HG03439 (cell line): ENCODE measurements at regions not wholly inside any gene's neighbourhood (a gene's known extent, or its start where the extent isn't known, plus 50 kb on each side); places are given as distances from the start of the nearest gene placed in this dataset.

Source experiments
- ATAC-seq: cut with Tn5 transposase; IDR thresholded peaks from one replicate; pipeline ENCODE4 v1.9.1; 2021; ENCODE audit warnings: mild to moderate bottlenecking, moderate library complexity; ENCODE audit not compliant: unreplicated experiment

DNA sequence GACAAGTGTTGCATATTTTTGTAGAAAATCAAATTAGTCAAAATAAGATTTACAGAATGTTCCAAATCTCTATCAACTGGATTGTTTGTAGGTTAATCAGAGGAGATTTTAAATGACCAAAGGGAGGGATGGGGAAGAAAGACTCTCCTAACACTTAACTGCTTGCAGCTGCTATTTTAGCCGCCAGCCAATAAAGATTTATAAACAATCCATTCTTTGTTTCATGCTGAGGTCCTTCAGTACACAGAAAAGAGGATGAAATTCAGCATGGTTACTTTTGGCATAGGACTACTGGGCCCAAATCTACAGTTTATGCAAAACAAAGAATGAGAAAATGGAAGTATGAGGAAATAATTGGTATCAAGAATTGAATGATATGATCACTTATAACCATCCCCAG, 86.4 kb upstream of the FN1 start:
- ATAC-seq, result no peak

DNA sequence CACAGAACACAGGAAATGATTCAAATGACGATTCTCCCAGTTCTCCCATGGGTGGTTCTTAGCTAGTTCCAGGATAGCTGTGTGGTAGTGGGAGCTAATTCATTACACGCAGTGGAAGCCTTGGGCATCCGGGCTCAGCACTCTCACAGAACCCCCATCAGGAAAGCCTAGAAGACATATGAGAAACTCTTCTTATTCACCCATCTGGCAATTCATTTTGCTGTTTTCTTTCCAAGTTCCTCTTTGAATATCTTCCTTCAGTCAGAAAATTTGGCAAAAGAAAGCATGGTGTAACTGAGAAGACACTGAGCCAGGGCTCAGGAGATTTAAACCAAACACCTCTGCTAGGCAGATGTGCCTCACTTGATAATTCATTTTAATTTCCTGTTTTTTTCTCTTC, 85.2 kb upstream of the FN1 start:
- no peak for ATAC-seq

DNA sequence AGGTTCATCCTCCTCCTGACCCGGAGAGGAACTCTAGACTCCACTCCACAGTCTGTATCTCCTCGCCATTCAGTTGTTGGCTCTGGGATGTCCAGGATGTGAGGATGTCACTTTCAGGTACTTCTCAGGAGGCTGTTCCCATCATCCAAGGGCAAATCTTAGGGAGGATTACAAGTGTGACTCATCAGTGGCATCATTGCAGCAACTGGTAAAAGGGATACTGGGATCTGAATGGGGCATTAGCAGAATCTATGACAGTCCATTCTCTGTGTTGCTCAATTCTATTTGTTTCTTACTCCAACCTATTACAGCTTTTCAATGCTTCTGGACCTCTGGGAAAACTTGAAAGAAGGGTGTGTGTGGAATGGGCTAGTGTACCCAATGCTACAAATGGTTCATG, 81.5 kb upstream of the FN1 start:
- no peak for ATAC-seq

DNA sequence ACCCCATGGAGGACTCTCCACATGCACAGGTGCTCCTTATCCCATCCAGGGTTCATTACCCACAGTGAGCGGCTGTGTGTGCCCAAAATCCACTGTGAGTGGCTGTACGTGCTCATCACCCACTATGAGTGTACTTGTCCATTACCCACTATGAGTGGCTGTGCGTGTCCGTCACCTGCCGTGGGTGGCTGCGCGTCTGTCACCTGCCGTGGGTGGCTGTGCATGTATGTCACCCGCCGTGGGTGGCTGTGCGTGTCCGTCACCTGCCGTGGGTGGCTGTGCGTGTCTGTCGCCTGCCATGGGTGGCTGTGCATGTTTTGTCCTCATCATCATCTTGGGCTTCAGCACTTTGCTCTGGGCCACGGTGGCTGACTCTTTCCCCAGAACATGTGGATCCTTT, 78.6 kb upstream of the FN1 start:
- ATAC-seq, result no peak

GRCh38 chr2:215511454-215512346, 75.8 kb upstream of the FN1 start:
- ATAC-seq, result no peak

- no peak for ATAC-seq
Measured at GRCh38 chr2:215507836-215508235, 72.0 kb upstream of the FN1 start.

DNA sequence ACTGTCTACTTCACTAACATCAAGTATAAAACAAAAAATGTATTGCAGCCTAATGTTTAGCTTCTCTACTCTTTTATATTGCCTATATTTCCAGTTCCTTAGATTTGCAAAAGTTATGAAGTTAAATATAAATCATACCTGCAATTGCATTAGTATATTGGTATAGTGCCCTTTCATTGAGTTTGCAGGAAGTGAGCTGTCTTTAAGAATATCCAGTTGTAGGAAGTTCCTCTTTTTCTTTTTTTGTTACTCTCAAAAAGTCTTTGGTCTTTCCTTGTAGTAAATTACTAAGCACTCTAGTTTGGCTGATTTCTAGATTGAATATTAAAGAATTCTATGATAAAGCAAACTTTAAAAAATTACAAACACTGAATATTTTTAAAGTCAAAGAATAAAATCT, 71.3 kb upstream of the FN1 start:
- no peak for ATAC-seq

DNA sequence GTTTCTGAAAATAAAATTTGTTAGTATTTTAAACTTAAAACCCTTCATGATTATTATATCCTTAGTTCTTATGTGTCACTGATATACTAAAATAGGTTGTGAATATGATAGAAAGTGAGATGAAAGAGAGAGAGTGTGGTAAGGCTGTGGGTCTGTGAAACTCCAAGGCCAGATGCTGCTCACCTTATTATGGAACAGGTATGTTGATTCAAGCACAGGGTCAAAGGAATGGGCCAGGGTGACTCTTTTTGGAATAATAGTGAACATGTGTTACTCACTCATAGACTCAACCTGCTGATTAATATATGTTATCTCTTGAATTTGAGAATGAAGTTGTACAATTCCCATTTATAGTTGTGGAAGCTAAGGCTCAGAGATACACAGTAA, 70.7 kb upstream of the FN1 start:
- no peak for ATAC-seq

GRCh38 chr2:215505044-215505786, 69.3 kb upstream of the FN1 start:
- ATAC-seq, result no peak

- ATAC-seq, result no peak
Measured at GRCh38 chr2:215504547-215504946, 68.7 kb upstream of the FN1 start.

- ATAC-seq, result no peak
Measured at GRCh38 chr2:215503381-215503780, 67.5 kb upstream of the FN1 start.

- ATAC-seq, result no peak
Measured at GRCh38 chr2:215500466-215500865, 64.6 kb upstream of the FN1 start.

DNA sequence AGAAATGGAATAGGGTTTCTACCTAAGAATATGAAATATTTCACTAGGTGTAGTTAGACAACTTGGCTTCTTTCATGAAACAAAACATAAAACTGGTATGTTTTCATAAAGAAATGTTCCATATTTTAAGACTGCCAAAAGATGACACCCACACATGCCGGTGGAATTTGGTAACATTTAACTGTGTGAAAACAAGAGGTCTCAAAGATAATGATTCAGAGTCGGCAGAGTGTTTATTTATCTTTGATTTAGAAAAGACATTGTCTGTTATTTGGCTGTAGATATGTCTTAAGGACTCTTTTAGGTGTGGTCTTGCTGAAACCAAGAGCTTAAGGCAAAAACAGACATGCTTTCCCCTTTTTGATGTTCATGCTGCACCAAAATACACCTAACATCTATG, 63.5 kb upstream of the FN1 start:
- ATAC-seq, result no peak

DNA sequence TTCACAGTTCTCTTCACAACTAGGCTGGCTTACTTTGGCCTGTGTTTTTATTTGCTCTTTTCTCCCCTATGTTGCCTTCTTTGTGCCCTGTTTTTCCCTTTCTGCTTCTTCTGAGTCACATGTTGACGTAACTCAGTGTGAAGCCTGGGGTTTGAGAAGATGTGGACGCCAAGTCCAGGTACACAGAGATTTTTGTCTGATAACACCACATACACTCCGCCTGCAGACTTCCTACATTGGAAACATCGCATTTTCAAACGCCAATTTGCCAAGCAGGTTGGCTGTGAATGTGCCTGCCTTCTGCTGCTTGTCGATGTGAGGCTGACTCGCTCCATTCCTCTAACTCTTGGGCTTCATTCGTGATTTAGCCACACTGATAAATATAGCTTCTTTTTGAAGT, 62.6 kb upstream of the FN1 start:
- ATAC-seq, result no peak

- ATAC-seq, result no peak
Measured at GRCh38 chr2:215493376-215493775, 57.5 kb upstream of the FN1 start.

GRCh38 chr2:215489288-215489848, 53.5 kb upstream of the FN1 start:
- ATAC-seq, result no peak

GRCh38 chr2:215487002-215487372, 51.1 kb upstream of the FN1 start:
- ATAC-seq, result no peak

DNA sequence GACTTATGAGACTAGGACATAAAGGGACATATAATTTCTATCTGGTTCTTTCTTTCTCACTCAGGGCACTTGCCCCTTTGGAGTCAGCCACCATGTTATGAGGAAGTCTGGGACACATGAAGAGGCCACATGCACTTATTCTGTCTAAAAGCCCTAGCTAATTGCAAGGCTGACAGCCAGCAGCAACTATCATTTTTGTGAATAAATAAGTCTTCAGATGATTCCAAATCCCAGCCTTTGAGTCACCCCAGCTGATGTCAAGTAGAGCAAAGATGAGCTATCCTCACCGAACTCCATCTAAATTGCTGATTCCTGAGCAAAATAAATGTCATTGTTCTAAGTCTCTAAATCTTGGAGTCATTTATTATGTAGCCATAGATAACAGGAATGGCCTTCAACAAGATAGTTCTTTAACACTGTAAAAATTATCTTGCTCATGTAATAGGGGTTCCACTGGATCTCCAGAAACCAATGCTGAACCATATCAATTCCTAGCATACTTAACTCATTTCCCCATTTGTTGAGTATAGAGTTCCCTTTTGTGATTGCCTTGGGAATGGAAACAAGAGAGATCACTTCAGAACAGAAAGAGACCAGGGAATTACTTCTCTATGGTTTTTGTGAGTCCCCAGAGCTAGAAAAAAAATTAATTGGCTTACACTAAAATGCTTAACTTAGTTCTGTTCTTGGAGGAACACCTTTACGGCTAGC, 50.6 kb upstream of the FN1 start:
- no peak for ATAC-seq
